Progenitor cell of endocrine pancreas (in vitro differentiated cells): ENCODE measurements at regions not wholly inside any gene's neighbourhood (a gene's known extent, or its start where the extent isn't known, plus 50 kb on each side); places are given as distances from the start of the nearest gene placed in this dataset.

Experiments
- DNase-seq: peaks from one replicate; pipeline ENCODE4 v3.0.0; 2021; ENCODE audit warnings: low spot score; ENCODE audit not compliant: unreplicated experiment
- H3K27ac Mint-ChIP-seq: 2 replicates; pipeline ENCODE4 v1.8.0; 2021; ENCODE audit warnings: mild to moderate bottlenecking, moderate library complexity, mixed read lengths
- H3K27me3 Mint-ChIP-seq: 2 replicates; pipeline ENCODE4 v1.8.0; 2021; ENCODE audit warnings: mixed read lengths
- H3K36me3 Mint-ChIP-seq: 2 replicates; pipeline ENCODE4 v1.8.0; 2022; ENCODE audit warnings: mixed read lengths; ENCODE audit not compliant: insufficient read depth
- H3K4me1 Mint-ChIP-seq: 2 replicates; pipeline ENCODE4 v1.8.0; 2021; ENCODE audit warnings: low read depth, mixed read lengths
- H3K4me3 Mint-ChIP-seq: 2 replicates; pipeline ENCODE4 v1.8.0; 2021; ENCODE audit warnings: low read depth, mild to moderate bottlenecking, moderate library complexity, mixed read lengths
- H3K9me3 Mint-ChIP-seq: 2 replicates; pipeline ENCODE4 v1.8.0; 2021; ENCODE audit warnings: low read depth, mixed read lengths
- TF ChIP-seq, protein P1 (sequence below): fragments of 200-600 bp; sonication (generic); IDR thresholded peaks from one replicate; pipeline ENCODE4 v1.5.0; 2021; ENCODE audit warnings: antibody characterized with exemption, mild to moderate bottlenecking; ENCODE audit not compliant: unreplicated experiment

DNA sequence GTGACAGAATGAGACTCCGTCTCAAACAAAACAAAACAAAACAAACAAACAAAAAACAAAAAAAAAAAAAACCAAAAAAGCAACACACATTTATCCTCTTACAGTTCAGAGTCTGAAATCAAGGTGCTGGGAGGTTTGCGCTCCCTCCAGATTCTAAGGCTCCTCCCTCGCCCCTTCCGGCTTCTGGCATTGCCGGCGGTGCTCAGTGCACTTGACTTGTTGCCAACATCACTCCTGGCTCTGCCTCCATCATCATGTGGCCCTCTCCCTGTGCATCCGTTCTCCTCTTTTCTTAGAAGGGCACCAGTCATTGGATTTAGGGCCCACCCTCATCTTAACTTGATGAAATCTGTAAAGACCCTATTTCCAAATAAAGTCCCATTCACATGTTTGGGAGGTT is 73.8 kb downstream of the RBFOX3 start:
- Mint-ChIP-seq H3K9me3 (no peaks in the 10 kb centered on the region), H3K27ac (no peak overlapping the region), H3K4me1 (peaks cover 1% of the 10 kb centered on the region), H3K27me3 (peaks cover 31% of the 10 kb centered on the region), H3K4me3 (no peak overlapping the region), H3K36me3 (no peaks in the 10 kb centered on the region)
- DNase-seq, result no peak
- TF ChIP-seq, protein P1, sequence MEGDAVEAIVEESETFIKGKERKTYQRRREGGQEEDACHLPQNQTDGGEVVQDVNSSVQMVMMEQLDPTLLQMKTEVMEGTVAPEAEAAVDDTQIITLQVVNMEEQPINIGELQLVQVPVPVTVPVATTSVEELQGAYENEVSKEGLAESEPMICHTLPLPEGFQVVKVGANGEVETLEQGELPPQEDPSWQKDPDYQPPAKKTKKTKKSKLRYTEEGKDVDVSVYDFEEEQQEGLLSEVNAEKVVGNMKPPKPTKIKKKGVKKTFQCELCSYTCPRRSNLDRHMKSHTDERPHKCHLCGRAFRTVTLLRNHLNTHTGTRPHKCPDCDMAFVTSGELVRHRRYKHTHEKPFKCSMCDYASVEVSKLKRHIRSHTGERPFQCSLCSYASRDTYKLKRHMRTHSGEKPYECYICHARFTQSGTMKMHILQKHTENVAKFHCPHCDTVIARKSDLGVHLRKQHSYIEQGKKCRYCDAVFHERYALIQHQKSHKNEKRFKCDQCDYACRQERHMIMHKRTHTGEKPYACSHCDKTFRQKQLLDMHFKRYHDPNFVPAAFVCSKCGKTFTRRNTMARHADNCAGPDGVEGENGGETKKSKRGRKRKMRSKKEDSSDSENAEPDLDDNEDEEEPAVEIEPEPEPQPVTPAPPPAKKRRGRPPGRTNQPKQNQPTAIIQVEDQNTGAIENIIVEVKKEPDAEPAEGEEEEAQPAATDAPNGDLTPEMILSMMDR, result no peak

DNA sequence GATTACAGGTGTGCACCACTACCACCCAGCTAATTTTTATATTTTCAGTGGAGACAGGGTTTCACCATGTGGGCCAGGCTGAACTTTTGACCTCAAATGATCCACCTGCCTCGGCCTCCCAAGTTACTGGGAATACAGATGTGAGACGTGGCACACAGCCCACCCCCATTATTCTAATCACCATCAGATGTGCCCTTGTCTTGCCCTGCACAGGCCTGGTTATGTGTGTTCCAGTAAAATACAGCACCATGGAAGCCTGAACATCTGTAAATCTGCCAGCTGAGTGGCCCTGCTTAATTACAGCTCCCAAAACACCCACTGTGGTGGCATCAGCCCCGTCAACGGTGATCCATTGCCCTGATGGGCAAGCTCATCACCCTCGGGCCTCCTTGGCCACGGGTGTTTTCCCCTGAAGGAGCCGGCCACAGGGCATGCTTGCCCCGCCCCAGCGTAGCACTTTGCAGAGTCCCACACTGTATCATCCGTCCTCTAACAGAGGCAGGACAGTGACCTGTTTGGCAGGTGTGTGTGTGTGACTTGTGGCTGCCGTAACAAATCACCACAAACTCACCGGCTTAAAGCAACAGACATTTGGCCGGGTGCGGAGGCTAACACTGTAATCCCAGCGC is 74.5 kb downstream of the RBFOX3 start:
- H3K4me3 Mint-ChIP-seq, result no peak overlapping the region
- peaks cover 1% of the 10 kb centered on the region for H3K4me1 Mint-ChIP-seq
- DNase-seq, result no peak
- H3K36me3 Mint-ChIP-seq, result no peaks in the 10 kb centered on the region
- no peak overlapping the region for H3K27ac Mint-ChIP-seq
- no peaks in the 10 kb centered on the region for H3K9me3 Mint-ChIP-seq
- TF ChIP-seq, protein P1, result no peak
- H3K27me3 Mint-ChIP-seq, result peaks cover 30% of the 10 kb centered on the region

DNA sequence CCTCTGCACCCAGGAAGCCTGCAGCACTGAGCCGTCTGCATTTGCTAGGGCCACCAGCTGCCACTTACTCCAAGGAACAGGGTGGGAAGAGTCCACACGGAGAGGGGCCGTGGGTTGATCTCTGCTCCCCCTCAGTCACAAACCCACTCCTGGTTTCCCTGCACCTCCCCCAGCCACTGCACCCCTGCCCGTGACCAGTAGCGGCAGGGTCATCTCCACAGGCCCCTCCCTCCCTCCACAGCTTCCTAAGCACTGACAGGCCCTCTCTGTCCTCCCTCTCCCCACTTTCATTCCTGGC is 75.2 kb downstream of the RBFOX3 start:
- Mint-ChIP-seq H3K4me1 (peaks cover 1% of the 10 kb centered on the region), H3K27me3 (peaks cover 25% of the 10 kb centered on the region), H3K36me3 (no peaks in the 10 kb centered on the region), H3K27ac (no peak overlapping the region), H3K9me3 (no peaks in the 10 kb centered on the region), H3K4me3 (no peak overlapping the region)
- no peak for DNase-seq
- TF ChIP-seq, protein P1, result no peak

DNA sequence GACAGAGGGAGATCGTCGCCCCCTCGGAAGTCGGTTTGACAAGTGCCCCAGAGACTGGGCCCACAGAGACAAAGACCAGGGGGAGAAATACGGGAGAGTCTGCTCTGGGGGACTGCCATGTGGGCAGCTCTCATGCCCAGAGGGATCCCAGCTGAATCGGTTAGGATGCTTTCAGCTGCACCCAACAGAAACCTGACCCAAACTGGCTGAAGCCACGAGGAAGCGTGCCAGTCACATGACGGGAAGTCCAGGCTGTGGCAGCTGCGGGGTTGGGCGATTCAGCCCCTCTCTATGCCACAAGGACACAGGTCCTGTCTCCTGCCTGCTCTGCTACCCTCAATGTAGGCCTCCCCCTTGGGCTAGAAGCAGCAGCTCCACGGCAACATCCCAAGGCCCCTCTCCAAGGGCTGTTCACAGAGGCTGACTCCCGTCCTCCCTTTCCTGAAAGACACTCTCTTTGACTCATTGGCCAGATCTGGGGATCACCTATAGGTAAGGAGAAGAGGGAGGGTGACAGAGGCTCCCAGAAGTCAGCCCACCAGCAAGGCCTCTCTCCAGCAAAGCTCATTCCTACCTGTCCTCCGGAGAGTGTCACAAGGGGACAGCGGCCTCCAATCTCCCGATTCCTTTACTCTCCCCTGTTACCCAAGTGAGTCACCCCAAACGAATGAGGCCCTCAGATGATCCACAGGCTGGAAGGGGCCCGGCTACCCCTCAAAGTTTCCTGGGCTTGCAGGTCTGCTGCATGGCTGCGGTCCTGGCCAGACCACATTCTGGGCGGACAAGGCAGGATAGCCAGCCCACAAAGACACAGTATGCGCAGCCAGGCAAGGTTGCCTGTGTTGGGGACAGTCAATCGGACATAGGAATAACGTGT is 75.8 kb downstream of the RBFOX3 start:
- Mint-ChIP-seq H3K4me1 (peaks cover 1% of the 10 kb centered on the region), H3K9me3 (no peaks in the 10 kb centered on the region), H3K4me3 (no peak overlapping the region), H3K36me3 (no peaks in the 10 kb centered on the region), H3K27ac (no peak overlapping the region), H3K27me3 (peaks cover 28% of the 10 kb centered on the region)
- no peak for DNase-seq
- TF ChIP-seq, protein P1, result no peak

DNA sequence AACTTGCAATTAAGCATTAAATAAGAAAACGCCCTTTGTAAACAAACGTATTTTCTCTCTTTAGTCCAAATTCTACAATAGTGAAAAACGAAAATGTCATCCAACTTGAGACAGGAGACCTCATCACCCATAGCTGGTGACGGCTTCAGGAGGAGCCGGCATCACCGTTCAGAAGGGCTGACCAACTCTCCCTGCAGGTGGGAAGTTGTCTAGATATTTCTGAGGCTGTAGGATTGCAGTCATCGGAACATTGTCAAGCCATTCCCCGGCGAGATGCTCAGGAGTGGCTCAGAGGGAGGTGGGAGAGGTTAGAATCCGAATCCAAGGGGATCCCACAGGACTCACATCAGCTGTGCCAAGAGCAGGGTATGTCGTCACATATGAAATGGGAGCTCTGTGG is 76.7 kb downstream of the RBFOX3 start:
- peaks cover 1% of the 10 kb centered on the region for H3K4me1 Mint-ChIP-seq
- TF ChIP-seq, protein P1, result no peak
- peaks cover 34% of the 10 kb centered on the region for H3K27me3 Mint-ChIP-seq
- H3K36me3 Mint-ChIP-seq, result no peaks in the 10 kb centered on the region
- no peak for DNase-seq
- no peak overlapping the region for H3K4me3 Mint-ChIP-seq
- H3K27ac Mint-ChIP-seq, result no peak overlapping the region
- no peaks in the 10 kb centered on the region for H3K9me3 Mint-ChIP-seq
